GM23338 (cell line): ENCODE measurements at regions not wholly inside any gene's neighbourhood (a gene's known extent, or its start where the extent isn't known, plus 50 kb on each side); places are given as distances from the start of the nearest gene placed in this dataset.

ENCODE experiments used
- POLR2AphosphoS5 ChIP-seq: IDR thresholded peaks from 2 replicates; pipeline ENCODE4 v1.6.1; 2016; ENCODE audit warnings: antibody characterized with exemption, low read depth
- ZNF331 ChIP-seq: fragments of 250-450 bp; sonication (Bioruptor Pico); IDR thresholded peaks from 2 replicates; pipeline ENCODE4 v1.5.0; 2020; ENCODE audit warnings: low read depth, mild to moderate bottlenecking, moderate library complexity

DNA sequence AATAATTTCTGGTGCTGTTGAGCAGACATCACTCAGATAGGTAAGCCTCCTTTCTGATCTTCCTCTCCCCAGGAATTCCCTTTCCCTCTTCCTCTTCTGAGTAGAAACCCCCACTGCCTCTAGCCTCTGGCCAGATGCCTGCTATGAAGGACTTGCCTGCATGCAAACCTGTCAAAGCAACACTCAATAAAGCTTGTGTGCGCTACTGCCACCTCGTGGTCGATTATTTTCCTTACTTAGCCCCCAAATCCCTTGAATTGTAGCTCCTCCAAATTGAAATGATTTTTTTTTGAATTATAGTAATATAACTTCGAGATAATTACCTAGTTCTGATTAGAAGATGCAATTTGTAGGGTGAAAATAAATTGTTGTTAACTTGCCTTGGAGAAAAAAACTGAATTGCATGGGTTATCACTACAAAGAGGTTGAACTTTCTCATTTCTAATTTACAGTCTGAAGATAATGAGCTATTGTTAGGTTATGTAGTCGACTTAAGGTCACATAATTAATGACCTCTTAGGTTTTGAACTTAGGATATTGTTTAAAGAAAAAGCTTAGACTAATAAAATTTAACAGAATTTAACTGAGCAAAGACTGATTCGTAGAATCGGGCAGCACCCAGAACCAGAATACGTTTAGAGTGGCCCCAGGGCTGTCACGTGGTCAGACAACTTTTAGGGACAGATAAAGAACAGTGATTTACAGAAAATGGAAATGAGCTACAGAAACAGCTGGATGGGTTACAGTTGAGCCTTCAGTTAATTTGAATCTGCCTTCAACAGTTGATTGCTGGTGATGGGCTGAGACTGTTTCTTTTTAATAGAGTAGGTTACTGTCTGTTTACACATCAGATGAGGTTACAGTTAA lies 269.3 kb downstream of the ARPP21 start:
- TF ChIP-seq POLR2AphosphoS5 (no peak), ZNF331 (CRISPR knock-in tag) (no peak)
